HUES6 (cell line): ENCODE measurements at regions not wholly inside any gene's neighbourhood (a gene's known extent, or its start where the extent isn't known, plus 50 kb on each side); places are given as distances from the start of the nearest gene placed in this dataset.
"Not testable (repeated sequence)": the region's sequence is repeated elsewhere in the genome, so short reads cannot be mapped to it uniquely, and the experiment has no call there.

ENCODE experiments used
- H3K27ac ChIP-seq: 2 replicates; pipeline ENCODE4 v1.7.0; 2013; ENCODE audit warnings: low read depth, mild to moderate bottlenecking, low read length, inconsistent platforms
- H3K27me3 ChIP-seq: 2 replicates; pipeline ENCODE4 v1.6.1; 2013; ENCODE audit warnings: low read length; ENCODE audit not compliant: control insufficient read depth, insufficient read depth
- H3K36me3 ChIP-seq: 2 replicates; pipeline ENCODE4 v1.6.1; 2013; ENCODE audit warnings: low read length; ENCODE audit not compliant: control insufficient read depth, insufficient read depth
- H3K4me1 ChIP-seq: 2 replicates; pipeline ENCODE4 v1.6.1; 2013; ENCODE audit warnings: low read length; ENCODE audit not compliant: control insufficient read depth, insufficient read depth
- H3K4me3 ChIP-seq: 2 replicates; pipeline ENCODE4 v1.5.1; 2013; ENCODE audit warnings: low read depth, low read length
- H3K9ac ChIP-seq: one replicate; pipeline ENCODE4 v1.6.1; 2013; ENCODE audit warnings: mild to moderate bottlenecking, low read length
- H3K9me3 ChIP-seq: 2 replicates; pipeline ENCODE4 v1.6.1; 2013; ENCODE audit warnings: low read depth, low read length; ENCODE audit not compliant: control insufficient read depth, insufficient read depth

GRCh38 chr2:131614539-131614938 is 86.9 kb downstream of the CCDC74A start:
- H3K4me3 ChIP-seq, H3K9ac ChIP-seq, H3K27me3 ChIP-seq, H3K36me3 ChIP-seq, H3K9me3 ChIP-seq, H3K4me1 ChIP-seq, H3K27ac ChIP-seq: not testable (repeated sequence)

GRCh38 chr2:131618320-131618719 is 90.6 kb downstream of the CCDC74A start:
- not testable (repeated sequence) for H3K27me3 ChIP-seq, H3K36me3 ChIP-seq, H3K4me3 ChIP-seq, H3K27ac ChIP-seq, H3K4me1 ChIP-seq, H3K9ac ChIP-seq, H3K9me3 ChIP-seq

GRCh38 chr2:131622874-131623273 is 95.2 kb downstream of the CCDC74A start:
- H3K36me3 ChIP-seq, H3K9ac ChIP-seq, H3K4me3 ChIP-seq, H3K27me3 ChIP-seq, H3K9me3 ChIP-seq, H3K27ac ChIP-seq, H3K4me1 ChIP-seq: not testable (repeated sequence)

GRCh38 chr2:131626011-131626410 is 98.3 kb downstream of the CCDC74A start:
- H3K36me3 ChIP-seq, H3K4me3 ChIP-seq, H3K27me3 ChIP-seq, H3K9ac ChIP-seq, H3K9me3 ChIP-seq, H3K27ac ChIP-seq, H3K4me1 ChIP-seq: not testable (repeated sequence)

- H3K27me3 ChIP-seq, H3K27ac ChIP-seq, H3K9me3 ChIP-seq, H3K4me3 ChIP-seq, H3K9ac ChIP-seq, H3K36me3 ChIP-seq, H3K4me1 ChIP-seq: not testable (repeated sequence)
These were observed 98.9 kb downstream of the CCDC74A start for GRCh38 chr2:131626565-131626964.

- H3K27ac ChIP-seq, H3K27me3 ChIP-seq, H3K9ac ChIP-seq, H3K4me1 ChIP-seq, H3K4me3 ChIP-seq, H3K36me3 ChIP-seq, H3K9me3 ChIP-seq: not testable (repeated sequence)
These were observed 100.1 kb downstream of the CCDC74A start for GRCh38 chr2:131627777-131628176.

- H3K27me3 ChIP-seq, H3K9me3 ChIP-seq, H3K9ac ChIP-seq, H3K27ac ChIP-seq, H3K4me3 ChIP-seq, H3K4me1 ChIP-seq, H3K36me3 ChIP-seq: not testable (repeated sequence)
These were observed 104.0 kb downstream of the CCDC74A start for GRCh38 chr2:131631648-131632047.

GRCh38 chr2:131633405-131633804 is 105.7 kb downstream of the CCDC74A start:
- H3K9me3 ChIP-seq, H3K9ac ChIP-seq, H3K27ac ChIP-seq, H3K27me3 ChIP-seq, H3K36me3 ChIP-seq, H3K4me3 ChIP-seq, H3K4me1 ChIP-seq: not testable (repeated sequence)

- not testable (repeated sequence) for H3K4me1 ChIP-seq, H3K27ac ChIP-seq
These were observed 106.4 kb downstream of the CCDC74A start for GRCh38 chr2:131633827-131634695.

GRCh38 chr2:131635611-131636010 is 107.9 kb downstream of the CCDC74A start:
- H3K4me1 ChIP-seq: no peaks in the 10 kb centered on the region
- H3K27me3 ChIP-seq: no peaks in the 10 kb centered on the region
- no peak overlapping the region for H3K4me3 ChIP-seq
- no peak overlapping the region for H3K9ac ChIP-seq
- no peaks in the 10 kb centered on the region for H3K36me3 ChIP-seq
- H3K27ac ChIP-seq: no peak overlapping the region
- no peaks in the 10 kb centered on the region for H3K9me3 ChIP-seq

More at GRCh38 chr2:131633827-131634695, 106.4 kb downstream of the CCDC74A start:
- H3K9me3 ChIP-seq, H3K4me3 ChIP-seq, H3K27me3 ChIP-seq, H3K36me3 ChIP-seq, H3K9ac ChIP-seq: not testable (repeated sequence)

GRCh38 chr2:131636704-131637308 is 109.1 kb downstream of the CCDC74A start:
- H3K4me1 ChIP-seq, H3K9me3 ChIP-seq, H3K27ac ChIP-seq, H3K4me3 ChIP-seq, H3K27me3 ChIP-seq, H3K9ac ChIP-seq, H3K36me3 ChIP-seq: not testable (repeated sequence)
